ENCODE measurements at regions not wholly inside any gene's neighbourhood (a gene's known extent, or its start where the extent isn't known, plus 50 kb on each side); places are given as distances from the start of the nearest gene placed in this dataset.

DNA sequence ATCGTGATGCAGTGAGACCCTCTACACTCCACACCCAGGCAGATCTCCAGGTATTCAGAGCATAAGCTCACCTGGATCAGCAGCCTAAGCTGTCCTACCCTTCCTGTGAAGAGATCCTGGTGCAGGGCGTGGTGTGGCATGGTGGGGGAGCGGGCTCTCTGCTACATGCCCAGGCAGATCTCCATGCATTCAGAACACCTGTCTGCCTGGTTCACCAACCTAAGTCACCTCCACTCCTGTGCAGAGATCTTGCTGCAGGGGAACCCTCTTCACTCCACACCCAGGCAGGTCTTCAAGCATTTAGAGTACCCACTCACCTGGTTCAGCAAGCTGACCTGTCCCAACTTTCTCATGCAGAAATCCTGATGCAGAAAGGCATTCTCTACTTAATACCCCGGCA, 394.4 kb upstream of the SEMA3A start:
- no peaks in the 10 kb centered on the region for H3K4me1 ChIP-seq (ENCODE audit: insufficient read depth)
- no peaks in the 10 kb centered on the region for H3K4me1 Mint-ChIP-seq
- DNase-seq (ENCODE audit: low spot score) (no peak), ATAC-seq (no peak)
- H3K9me3 Mint-ChIP-seq = 0 out of 3 replicates have a peak, but pooled peaks cover 4% of the 10 kb centered on the region
- no peaks in the 10 kb centered on the region for H3K79me2 ChIP-seq (replicated peaks; ENCODE audit: insufficient read depth)
- no peak overlapping the region for H3K27ac ChIP-seq (ENCODE audit: low read depth)
- H3K36me3 Mint-ChIP-seq (ENCODE audit: low read depth) = no peaks in the 10 kb centered on the region
- TF ChIP-seq ZNF331 (CRISPR knock-in tag; IDR thresholded peaks at IDR 0.05; ENCODE audit: low read depth) (no peak), POLR2AphosphoS5 (IDR thresholded peaks at IDR 0.05; ENCODE audit: low read depth) (no peak), EZH2 (IDR thresholded peaks at IDR 0.05; ENCODE audit: low read depth, unreplicated experiment) (no peak), JUNB (IDR thresholded peaks at IDR 0.05; ENCODE audit: unreplicated experiment) (no peak), ZNF114 (CRISPR knock-in tag; IDR thresholded peaks at IDR 0.05) (no peak)
- TF ChIP-seq, protein P1, sequence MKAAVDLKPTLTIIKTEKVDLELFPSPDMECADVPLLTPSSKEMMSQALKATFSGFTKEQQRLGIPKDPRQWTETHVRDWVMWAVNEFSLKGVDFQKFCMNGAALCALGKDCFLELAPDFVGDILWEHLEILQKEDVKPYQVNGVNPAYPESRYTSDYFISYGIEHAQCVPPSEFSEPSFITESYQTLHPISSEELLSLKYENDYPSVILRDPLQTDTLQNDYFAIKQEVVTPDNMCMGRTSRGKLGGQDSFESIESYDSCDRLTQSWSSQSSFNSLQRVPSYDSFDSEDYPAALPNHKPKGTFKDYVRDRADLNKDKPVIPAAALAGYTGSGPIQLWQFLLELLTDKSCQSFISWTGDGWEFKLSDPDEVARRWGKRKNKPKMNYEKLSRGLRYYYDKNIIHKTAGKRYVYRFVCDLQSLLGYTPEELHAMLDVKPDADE (IDR thresholded peaks at IDR 0.05) = no peak
- H3K27me3 Mint-ChIP-seq (ENCODE audit: insufficient read depth, low read depth, poor library complexity) = no peaks in the 10 kb centered on the region
- no peaks in the 10 kb centered on the region for H3K36me3 ChIP-seq (ENCODE audit: insufficient read depth)
- H3K4me3 Mint-ChIP-seq = no peak overlapping the region
- H3F3A ChIP-seq (replicated peaks; ENCODE audit: low read depth) = no peaks in the 10 kb centered on the region
- H4K20me1 ChIP-seq (replicated peaks; ENCODE audit: insufficient read depth) = no peaks in the 10 kb centered on the region
- peaks cover 18% of the 10 kb centered on the region for H3K9me2 ChIP-seq (ENCODE audit: insufficient read depth)
- no peak overlapping the region for H3K4me3 ChIP-seq
- H3K27me3 ChIP-seq (ENCODE audit: insufficient read depth) = no peaks in the 10 kb centered on the region
- no peak overlapping the region for H2AFZ ChIP-seq
- no peak overlapping the region for H3K4me2 ChIP-seq
- H3K27ac Mint-ChIP-seq = 0 out of 2 replicates have a peak overlapping the region, but pooled peaks have one; percentile 20

- H2AFZ ChIP-seq = no peak overlapping the region
- H3K36me3 ChIP-seq (ENCODE audit: insufficient read depth) = no peaks in the 10 kb centered on the region
- no peak overlapping the region for H3K4me3 Mint-ChIP-seq
- TF ChIP-seq JUNB (IDR thresholded peaks at IDR 0.05; ENCODE audit: unreplicated experiment) = no peak
- TF ChIP-seq, protein P2, sequence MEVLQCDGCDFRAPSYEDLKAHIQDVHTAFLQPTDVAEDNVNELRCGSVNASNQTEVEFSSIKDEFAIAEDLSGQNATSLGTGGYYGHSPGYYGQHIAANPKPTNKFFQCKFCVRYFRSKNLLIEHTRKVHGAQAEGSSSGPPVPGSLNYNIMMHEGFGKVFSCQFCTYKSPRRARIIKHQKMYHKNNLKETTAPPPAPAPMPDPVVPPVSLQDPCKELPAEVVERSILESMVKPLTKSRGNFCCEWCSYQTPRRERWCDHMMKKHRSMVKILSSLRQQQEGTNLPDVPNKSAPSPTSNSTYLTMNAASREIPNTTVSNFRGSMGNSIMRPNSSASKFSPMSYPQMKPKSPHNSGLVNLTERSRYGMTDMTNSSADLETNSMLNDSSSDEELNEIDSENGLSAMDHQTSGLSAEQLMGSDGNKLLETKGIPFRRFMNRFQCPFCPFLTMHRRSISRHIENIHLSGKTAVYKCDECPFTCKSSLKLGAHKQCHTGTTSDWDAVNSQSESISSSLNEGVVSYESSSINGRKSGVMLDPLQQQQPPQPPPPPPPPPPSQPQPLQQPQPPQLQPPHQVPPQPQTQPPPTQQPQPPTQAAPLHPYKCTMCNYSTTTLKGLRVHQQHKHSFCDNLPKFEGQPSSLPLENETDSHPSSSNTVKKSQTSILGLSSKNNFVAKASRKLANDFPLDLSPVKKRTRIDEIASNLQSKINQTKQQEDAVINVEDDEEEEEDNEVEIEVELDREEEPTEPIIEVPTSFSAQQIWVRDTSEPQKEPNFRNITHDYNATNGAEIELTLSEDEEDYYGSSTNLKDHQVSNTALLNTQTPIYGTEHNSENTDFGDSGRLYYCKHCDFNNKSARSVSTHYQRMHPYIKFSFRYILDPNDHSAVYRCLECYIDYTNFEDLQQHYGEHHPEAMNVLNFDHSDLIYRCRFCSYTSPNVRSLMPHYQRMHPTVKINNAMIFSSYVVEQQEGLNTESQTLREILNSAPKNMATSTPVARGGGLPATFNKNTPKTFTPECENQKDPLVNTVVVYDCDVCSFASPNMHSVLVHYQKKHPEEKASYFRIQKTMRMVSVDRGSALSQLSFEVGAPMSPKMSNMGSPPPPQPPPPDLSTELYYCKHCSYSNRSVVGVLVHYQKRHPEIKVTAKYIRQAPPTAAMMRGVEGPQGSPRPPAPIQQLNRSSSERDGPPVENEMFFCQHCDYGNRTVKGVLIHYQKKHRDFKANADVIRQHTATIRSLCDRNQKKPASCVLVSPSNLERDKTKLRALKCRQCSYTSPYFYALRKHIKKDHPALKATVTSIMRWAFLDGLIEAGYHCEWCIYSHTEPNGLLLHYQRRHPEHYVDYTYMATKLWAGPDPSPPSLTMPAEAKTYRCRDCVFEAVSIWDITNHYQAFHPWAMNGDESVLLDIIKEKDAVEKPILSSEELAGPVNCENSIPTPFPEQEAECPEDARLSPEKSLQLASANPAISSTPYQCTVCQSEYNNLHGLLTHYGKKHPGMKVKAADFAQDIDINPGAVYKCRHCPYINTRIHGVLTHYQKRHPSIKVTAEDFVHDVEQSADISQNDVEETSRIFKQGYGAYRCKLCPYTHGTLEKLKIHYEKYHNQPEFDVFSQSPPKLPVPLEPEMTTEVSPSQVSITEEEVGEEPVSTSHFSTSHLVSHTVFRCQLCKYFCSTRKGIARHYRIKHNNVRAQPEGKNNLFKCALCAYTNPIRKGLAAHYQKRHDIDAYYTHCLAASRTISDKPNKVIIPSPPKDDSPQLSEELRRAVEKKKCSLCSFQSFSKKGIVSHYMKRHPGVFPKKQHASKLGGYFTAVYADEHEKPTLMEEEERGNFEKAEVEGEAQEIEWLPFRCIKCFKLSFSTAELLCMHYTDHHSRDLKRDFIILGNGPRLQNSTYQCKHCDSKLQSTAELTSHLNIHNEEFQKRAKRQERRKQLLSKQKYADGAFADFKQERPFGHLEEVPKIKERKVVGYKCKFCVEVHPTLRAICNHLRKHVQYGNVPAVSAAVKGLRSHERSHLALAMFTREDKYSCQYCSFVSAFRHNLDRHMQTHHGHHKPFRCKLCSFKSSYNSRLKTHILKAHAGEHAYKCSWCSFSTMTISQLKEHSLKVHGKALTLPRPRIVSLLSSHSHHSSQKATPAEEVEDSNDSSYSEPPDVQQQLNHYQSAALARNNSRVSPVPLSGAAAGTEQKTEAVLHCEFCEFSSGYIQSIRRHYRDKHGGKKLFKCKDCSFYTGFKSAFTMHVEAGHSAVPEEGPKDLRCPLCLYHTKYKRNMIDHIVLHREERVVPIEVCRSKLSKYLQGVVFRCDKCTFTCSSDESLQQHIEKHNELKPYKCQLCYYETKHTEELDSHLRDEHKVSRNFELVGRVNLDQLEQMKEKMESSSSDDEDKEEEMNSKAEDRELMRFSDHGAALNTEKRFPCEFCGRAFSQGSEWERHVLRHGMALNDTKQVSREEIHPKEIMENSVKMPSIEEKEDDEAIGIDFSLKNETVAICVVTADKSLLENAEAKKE (CRISPR knock-in tag; IDR thresholded peaks at IDR 0.05) = no peak
- no peak for TF ChIP-seq REST (IDR thresholded peaks at IDR 0.05; ENCODE audit: unreplicated experiment)
- TF ChIP-seq POLR2AphosphoS5 (IDR thresholded peaks at IDR 0.05; ENCODE audit: low read depth) = no peak
- no peak for TF ChIP-seq EZH2 (IDR thresholded peaks at IDR 0.05; ENCODE audit: low read depth, unreplicated experiment)
- TF ChIP-seq CREB1 (CRISPR knock-in tag; IDR thresholded peaks at IDR 0.05; ENCODE audit: low read depth) = no peak
- TF ChIP-seq, protein P1 (IDR thresholded peaks at IDR 0.05) = no peak
Measured at GRCh38 chr7:84583331-84583730, 388.7 kb upstream of the SEMA3A start.

More at GRCh38 chr7:84583331-84583730, 388.7 kb upstream of the SEMA3A start:
- Mint-ChIP-seq H3K36me3 (ENCODE audit: low read depth) (no peaks in the 10 kb centered on the region), H3K4me1 (no peaks in the 10 kb centered on the region), H3K9me3 (no peaks in the 10 kb centered on the region), H3K27ac (no peak overlapping the region), H3K27me3 (ENCODE audit: insufficient read depth, low read depth, poor library complexity) (no peaks in the 10 kb centered on the region)
- H3K27me3 ChIP-seq (ENCODE audit: insufficient read depth) = no peaks in the 10 kb centered on the region
- DNase-seq (ENCODE audit: low spot score) (no peak), ATAC-seq (no peak)
- H3K27ac ChIP-seq (ENCODE audit: low read depth) = no peak overlapping the region
- H3K4me2 ChIP-seq = no peak overlapping the region
- peaks cover 10% of the 10 kb centered on the region; the same call in 1 of the 2 replicates for H3K9me2 ChIP-seq (ENCODE audit: insufficient read depth)
- H3K4me3 ChIP-seq = no peak overlapping the region
- H3K4me1 ChIP-seq (ENCODE audit: insufficient read depth) = no peaks in the 10 kb centered on the region
- no peaks in the 10 kb centered on the region for H3F3A ChIP-seq (replicated peaks; ENCODE audit: low read depth)
- no peaks in the 10 kb centered on the region for H4K20me1 ChIP-seq (replicated peaks; ENCODE audit: insufficient read depth)
- H3K79me2 ChIP-seq (replicated peaks; ENCODE audit: insufficient read depth) = no peaks in the 10 kb centered on the region

All from GM23338 (cell line).